ENCODE measurements at regions not wholly inside any gene's neighbourhood (a gene's known extent, or its start where the extent isn't known, plus 50 kb on each side); places are given as distances from the start of the nearest gene placed in this dataset.
A peak's percentile ranks its signal among the peaks of the same experiment; 100 is the strongest.

DNA sequence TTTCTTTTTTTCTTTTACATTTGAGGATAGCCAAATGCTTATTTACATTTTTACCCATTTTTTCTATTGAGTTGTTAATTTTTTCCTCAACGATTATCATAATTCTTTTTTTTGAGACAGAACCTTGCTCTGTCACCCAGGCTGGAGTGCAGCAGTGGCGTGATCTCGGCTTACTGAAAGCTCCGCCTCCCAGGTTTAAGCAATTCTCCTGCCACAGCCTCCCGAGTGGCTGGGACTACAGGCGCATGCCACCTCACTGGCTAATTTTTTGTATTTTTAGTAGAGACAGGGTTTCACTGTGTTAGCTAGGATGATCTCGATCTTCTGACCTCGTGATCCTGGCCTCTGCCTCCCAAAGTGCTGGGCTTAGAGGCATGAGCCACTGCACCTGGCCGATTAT, 208.7 kb downstream of the LIG4 start:
- peaks cover 0 to 1% of the 10 kb centered on the region in 2 donors for H3K9me3 ChIP-seq (ENCODE audit: control insufficient read depth in 2 of 2, insufficient read depth in 1 of 2, low read depth in 1 of 2, low read length in 1 of 2)
- H3K4me1 ChIP-seq (ENCODE audit: control insufficient read depth in 3 of 3, insufficient read depth in 2 of 3, low read depth in 1 of 3, low read length in 2 of 3) = no peaks in the 10 kb centered on the region
- H3K27me3 ChIP-seq (ENCODE audit: control insufficient read depth in 3 of 3, insufficient read depth in 3 of 3, low read length in 3 of 3) = no peaks in the 10 kb centered on the region
- H3K27ac ChIP-seq (ENCODE audit: low read depth in 1 of 3, low read length in 2 of 3) = no peak overlapping the region
- FAIRE-seq (no peak), DNase-seq (no peak)
- no peaks in the 10 kb centered on the region for H3K36me3 ChIP-seq (ENCODE audit: control insufficient read depth in 3 of 3, insufficient read depth in 2 of 3, low read depth in 1 of 3, low read length in 3 of 3)
- no peak overlapping the region for H3K4me3 ChIP-seq (ENCODE audit: low read depth in 1 of 3, low read length in 3 of 3)
- 87 to 90% (median 88%) methylated on average over 9 of the region's 9 CpGs for WGBS, 3 donors

DNA sequence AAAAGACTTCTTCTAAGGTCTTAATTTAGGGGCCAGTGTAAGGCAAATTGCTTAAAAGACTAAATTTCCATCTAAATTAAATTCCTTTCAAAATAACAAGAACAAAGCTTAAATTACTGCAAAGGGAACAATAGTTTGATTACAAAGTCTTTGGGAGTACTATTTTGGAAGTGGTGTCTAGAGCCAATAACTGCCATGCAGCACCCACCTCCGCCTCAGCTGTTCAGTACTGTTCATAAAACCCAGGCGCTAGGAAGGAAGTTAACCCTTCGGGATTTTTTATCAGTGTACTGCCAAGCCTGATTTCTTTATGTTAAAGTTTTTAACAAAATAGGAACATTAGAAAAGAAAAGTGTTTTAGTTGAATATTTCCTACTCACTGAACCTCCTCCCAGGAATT, 210.1 kb downstream of the LIG4 start:
- no peak overlapping the region for H3K27ac ChIP-seq (ENCODE audit: low read depth in 1 of 3, low read length in 2 of 3)
- peaks cover 0 to 5% of the 10 kb centered on the region in 2 donors for H3K9me3 ChIP-seq (ENCODE audit: control insufficient read depth in 2 of 2, insufficient read depth in 1 of 2, low read depth in 1 of 2, low read length in 1 of 2)
- H3K4me3 ChIP-seq (ENCODE audit: low read depth in 1 of 3, low read length in 3 of 3) = no peak overlapping the region
- DNase-seq (no peak), FAIRE-seq (no peak)
- H3K27me3 ChIP-seq (ENCODE audit: control insufficient read depth in 3 of 3, insufficient read depth in 3 of 3, low read length in 3 of 3) = no peaks in the 10 kb centered on the region
- no peaks in the 10 kb centered on the region for H3K36me3 ChIP-seq (ENCODE audit: control insufficient read depth in 3 of 3, insufficient read depth in 2 of 3, low read depth in 1 of 3, low read length in 3 of 3)
- 76 to 88% (median 82%) methylated on average over 3 of the region's 3 CpGs for WGBS, 3 donors
- no peaks in the 10 kb centered on the region for H3K4me1 ChIP-seq (ENCODE audit: control insufficient read depth in 3 of 3, insufficient read depth in 2 of 3, low read depth in 1 of 3, low read length in 2 of 3)

DNA sequence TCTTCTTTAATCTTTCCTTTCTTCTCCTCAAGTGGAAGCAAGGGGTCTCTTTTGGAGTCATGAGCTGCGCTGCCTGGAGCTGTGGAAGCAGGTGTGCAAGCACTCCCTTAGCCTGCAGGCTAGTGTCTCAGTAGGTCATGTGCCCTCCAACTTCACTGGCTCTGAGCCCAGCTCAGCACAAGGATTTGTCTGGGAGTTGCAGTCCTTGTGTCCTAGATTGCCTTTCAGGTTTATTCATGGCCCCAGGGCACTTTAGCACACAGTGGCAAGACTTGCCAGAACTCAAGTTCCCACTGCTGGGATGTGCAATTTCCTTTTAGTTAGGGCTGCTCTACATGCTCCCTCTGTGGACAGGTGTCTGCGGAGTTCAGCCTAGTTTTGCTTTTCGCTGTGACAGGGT, 211.7 kb downstream of the LIG4 start:
- WGBS, 3 donors = 60 to 91% (median 62%) methylated on average over 3 of the region's 3 CpGs
- no peak for FAIRE-seq
- Histone ChIP-seq H3K4me3 (ENCODE audit: low read depth in 1 of 3, low read length in 3 of 3) (no peak overlapping the region), H3K4me1 (ENCODE audit: control insufficient read depth in 3 of 3, insufficient read depth in 2 of 3, low read depth in 1 of 3, low read length in 2 of 3) (no peaks in the 10 kb centered on the region), H3K27me3 (ENCODE audit: control insufficient read depth in 3 of 3, insufficient read depth in 3 of 3, low read length in 3 of 3) (no peaks in the 10 kb centered on the region), H3K9me3 (ENCODE audit: control insufficient read depth in 2 of 2, insufficient read depth in 1 of 2, low read depth in 1 of 2, low read length in 1 of 2) (peaks cover 0 to 9% of the 10 kb centered on the region in 2 donors), H3K27ac (ENCODE audit: low read depth in 1 of 3, low read length in 2 of 3) (no peak overlapping the region), H3K36me3 (ENCODE audit: control insufficient read depth in 3 of 3, insufficient read depth in 2 of 3, low read depth in 1 of 3, low read length in 3 of 3) (no peaks in the 10 kb centered on the region)
- DNase-seq = peak in 1 of 2 donors; percentile 2

DNA sequence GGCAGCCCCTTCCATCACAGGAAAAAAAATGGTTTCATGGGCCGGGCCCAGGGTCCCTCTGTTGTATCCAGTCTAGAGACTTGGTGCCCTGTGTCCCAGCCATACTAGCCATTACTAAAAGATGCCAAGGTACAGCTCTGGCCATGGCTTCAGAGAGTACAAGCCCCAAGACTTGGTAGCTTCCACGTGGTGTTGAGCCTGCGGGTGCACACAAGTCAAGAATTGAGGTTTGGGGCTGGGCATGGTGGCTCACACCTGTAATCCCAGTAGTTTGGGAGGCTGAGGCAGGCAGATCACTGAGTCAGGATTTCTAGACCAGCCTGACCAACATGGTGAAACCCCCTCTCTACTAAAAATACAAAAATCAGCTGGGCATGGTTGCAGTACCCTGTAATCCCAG, 214.3 kb downstream of the LIG4 start:
- WGBS, 3 donors = 64 to 83% (median 72%) methylated on average over 3 of the region's 3 CpGs
- FAIRE-seq = no peak
- no peaks in the 10 kb centered on the region for H3K36me3 ChIP-seq (ENCODE audit: control insufficient read depth in 3 of 3, insufficient read depth in 2 of 3, low read depth in 1 of 3, low read length in 3 of 3)
- no peak overlapping the region for H3K4me3 ChIP-seq (ENCODE audit: low read depth in 1 of 3, low read length in 3 of 3)
- H3K9me3 ChIP-seq (ENCODE audit: control insufficient read depth in 2 of 2, insufficient read depth in 1 of 2, low read depth in 1 of 2, low read length in 1 of 2) = peaks cover 0 to 9% of the 10 kb centered on the region in 2 donors
- no peak overlapping the region for H3K27ac ChIP-seq (ENCODE audit: low read depth in 1 of 3, low read length in 2 of 3)
- no peaks in the 10 kb centered on the region for H3K27me3 ChIP-seq (ENCODE audit: control insufficient read depth in 3 of 3, insufficient read depth in 3 of 3, low read length in 3 of 3)
- no peak for DNase-seq
- no peaks in the 10 kb centered on the region for H3K4me1 ChIP-seq (ENCODE audit: control insufficient read depth in 3 of 3, insufficient read depth in 2 of 3, low read depth in 1 of 3, low read length in 2 of 3)

DNA sequence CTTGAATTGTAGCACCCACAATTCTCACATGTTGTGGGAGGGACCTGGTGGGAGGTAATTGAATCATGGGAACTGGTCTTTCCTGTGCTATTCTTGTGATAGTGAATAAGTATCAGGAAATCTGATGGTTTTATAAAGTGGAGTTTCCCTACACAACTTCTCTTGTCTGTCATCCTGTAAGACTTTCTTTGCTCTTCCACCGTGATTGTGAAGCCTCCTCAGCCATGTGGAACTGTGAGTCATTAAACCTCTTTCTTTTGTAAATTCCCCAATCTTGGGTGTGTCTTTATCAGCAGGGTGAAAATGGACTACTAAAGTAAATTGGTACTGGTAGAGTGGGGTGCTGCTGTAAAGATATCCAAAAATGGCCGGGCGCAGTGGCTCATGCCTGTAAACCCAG, 215.6 kb downstream of the LIG4 start:
- Histone ChIP-seq H3K9me3 (ENCODE audit: control insufficient read depth in 2 of 2, insufficient read depth in 1 of 2, low read depth in 1 of 2, low read length in 1 of 2) (peaks cover 0 to 9% of the 10 kb centered on the region in 2 donors), H3K27ac (ENCODE audit: low read depth in 1 of 3, low read length in 2 of 3) (no peak overlapping the region), H3K4me1 (ENCODE audit: control insufficient read depth in 3 of 3, insufficient read depth in 2 of 3, low read depth in 1 of 3, low read length in 2 of 3) (no peaks in the 10 kb centered on the region), H3K4me3 (ENCODE audit: low read depth in 1 of 3, low read length in 3 of 3) (no peak overlapping the region), H3K27me3 (ENCODE audit: control insufficient read depth in 3 of 3, insufficient read depth in 3 of 3, low read length in 3 of 3) (no peaks in the 10 kb centered on the region), H3K36me3 (ENCODE audit: control insufficient read depth in 3 of 3, insufficient read depth in 2 of 3, low read depth in 1 of 3, low read length in 3 of 3) (no peaks in the 10 kb centered on the region)
- DNase-seq (no peak), FAIRE-seq (no peak)
- 80 to 85% (median 84%) methylated on average over 3 of the region's 3 CpGs for WGBS, 3 donors

DNA sequence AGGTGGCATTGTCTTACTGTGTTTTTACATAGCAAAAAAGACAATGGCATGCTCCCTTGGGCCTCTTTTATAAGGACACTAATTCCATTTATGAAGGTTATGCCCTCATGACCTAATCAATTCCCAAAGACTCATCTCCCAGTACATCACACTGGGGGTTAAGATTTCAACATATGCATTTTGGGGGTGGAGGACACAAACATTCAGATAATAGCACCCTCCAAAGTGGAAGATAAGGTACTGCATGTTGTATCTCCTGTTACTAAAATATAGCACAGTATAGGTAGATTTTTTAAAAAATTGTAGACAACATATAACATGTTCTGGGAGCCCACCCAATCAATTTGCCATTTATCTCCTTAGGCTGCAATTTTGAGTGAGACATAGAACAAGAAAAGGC, 221.2 kb downstream of the LIG4 start:
- FAIRE-seq (no peak), DNase-seq (no peak)
- Histone ChIP-seq H3K36me3 (ENCODE audit: control insufficient read depth in 3 of 3, insufficient read depth in 2 of 3, low read depth in 1 of 3, low read length in 3 of 3) (no peaks in the 10 kb centered on the region), H3K27ac (ENCODE audit: low read depth in 1 of 3, low read length in 2 of 3) (no peak overlapping the region), H3K4me3 (ENCODE audit: low read depth in 1 of 3, low read length in 3 of 3) (no peak overlapping the region), H3K4me1 (ENCODE audit: control insufficient read depth in 3 of 3, insufficient read depth in 2 of 3, low read depth in 1 of 3, low read length in 2 of 3) (peaks cover 0 to 4% (median 0%) of the 10 kb centered on the region in 3 donors), H3K27me3 (ENCODE audit: control insufficient read depth in 3 of 3, insufficient read depth in 3 of 3, low read length in 3 of 3) (no peaks in the 10 kb centered on the region), H3K9me3 (ENCODE audit: control insufficient read depth in 2 of 2, insufficient read depth in 1 of 2, low read depth in 1 of 2, low read length in 1 of 2) (peaks cover 0 to 4% of the 10 kb centered on the region in 2 donors)

DNA sequence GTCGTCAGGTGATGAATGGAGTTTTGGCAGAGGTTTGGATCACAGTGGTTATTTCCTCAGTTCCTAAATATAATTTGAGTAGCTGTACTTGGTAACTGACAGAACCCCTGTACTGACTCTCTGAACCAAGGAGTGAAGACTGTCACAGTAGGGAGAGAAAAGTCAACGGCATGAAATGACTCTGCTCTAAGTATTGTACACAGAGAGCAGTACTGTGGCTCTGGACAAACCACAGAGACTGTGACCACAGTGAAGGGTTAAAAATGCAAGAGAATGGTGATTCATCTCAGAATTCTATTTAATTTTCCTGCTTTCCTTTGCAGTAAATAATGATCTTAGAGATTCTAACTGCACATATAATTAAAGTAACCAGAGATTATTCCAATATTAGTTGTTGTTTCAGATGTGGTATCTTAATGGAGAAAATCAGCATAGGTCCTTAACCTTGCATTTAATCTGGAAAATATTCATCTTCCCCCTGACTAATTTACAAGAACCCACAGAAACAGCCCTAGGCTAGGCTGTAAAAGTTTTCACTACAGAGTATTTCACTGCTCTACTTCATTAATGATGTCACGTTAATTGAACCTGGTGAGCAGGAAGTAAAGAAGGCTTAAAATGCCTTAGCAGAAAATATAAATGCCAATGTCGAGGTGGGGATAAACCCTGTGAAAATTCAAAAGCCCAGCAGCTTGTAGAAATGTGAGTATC, 221.9 kb downstream of the LIG4 start:
- 57 to 64% (median 60%) methylated on average over 4 of the region's 4 CpGs for WGBS, 3 donors
- no peak for FAIRE-seq
- Histone ChIP-seq H3K4me3 (ENCODE audit: low read depth in 1 of 3, low read length in 3 of 3) (no peak overlapping the region), H3K9me3 (ENCODE audit: control insufficient read depth in 2 of 2, insufficient read depth in 1 of 2, low read depth in 1 of 2, low read length in 1 of 2) (peaks cover 0 to 2% of the 10 kb centered on the region in 2 donors), H3K27me3 (ENCODE audit: control insufficient read depth in 3 of 3, insufficient read depth in 3 of 3, low read length in 3 of 3) (no peaks in the 10 kb centered on the region), H3K27ac (ENCODE audit: low read depth in 1 of 3, low read length in 2 of 3) (no peak overlapping the region), H3K4me1 (ENCODE audit: control insufficient read depth in 3 of 3, insufficient read depth in 2 of 3, low read depth in 1 of 3, low read length in 2 of 3) (peaks cover 0 to 4% (median 0%) of the 10 kb centered on the region in 3 donors), H3K36me3 (ENCODE audit: control insufficient read depth in 3 of 3, insufficient read depth in 2 of 3, low read depth in 1 of 3, low read length in 3 of 3) (no peaks in the 10 kb centered on the region)
- DNase-seq = no peak

DNA sequence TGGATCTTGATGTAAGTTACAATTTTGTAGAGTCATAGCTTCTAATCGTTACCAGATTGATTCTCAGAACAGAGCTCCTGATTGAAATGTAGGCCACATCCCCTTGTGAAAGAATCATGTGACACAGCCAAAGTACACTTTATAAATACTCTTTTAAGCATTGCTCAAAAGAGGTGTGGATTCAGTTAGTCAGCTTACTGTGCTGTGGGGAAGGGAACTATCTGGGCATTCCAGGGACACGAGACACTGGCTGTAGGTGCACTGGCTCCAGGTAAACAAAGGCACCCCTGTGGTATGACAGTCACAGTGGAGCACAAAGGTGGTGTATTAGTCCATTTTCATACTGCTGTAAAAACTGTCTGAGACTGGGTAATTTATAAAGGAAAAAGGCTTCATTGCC, 222.8 kb downstream of the LIG4 start:
- 29 to 48% (median 32%) methylated on average over 2 of the region's 2 CpGs for WGBS, 3 donors
- Histone ChIP-seq H3K27ac (ENCODE audit: low read depth in 1 of 3, low read length in 2 of 3) (peak overlapping the region in 1 of 3 donors; percentile 53), H3K9me3 (ENCODE audit: control insufficient read depth in 2 of 2, insufficient read depth in 1 of 2, low read depth in 1 of 2, low read length in 1 of 2) (peaks cover 0 to 2% of the 10 kb centered on the region in 2 donors), H3K36me3 (ENCODE audit: control insufficient read depth in 3 of 3, insufficient read depth in 2 of 3, low read depth in 1 of 3, low read length in 3 of 3) (no peaks in the 10 kb centered on the region), H3K4me3 (ENCODE audit: low read depth in 1 of 3, low read length in 3 of 3) (no peak overlapping the region), H3K27me3 (ENCODE audit: control insufficient read depth in 3 of 3, insufficient read depth in 3 of 3, low read length in 3 of 3) (no peaks in the 10 kb centered on the region), H3K4me1 (ENCODE audit: control insufficient read depth in 3 of 3, insufficient read depth in 2 of 3, low read depth in 1 of 3, low read length in 2 of 3) (peaks cover 0 to 4% (median 0%) of the 10 kb centered on the region in 3 donors)
- FAIRE-seq (no peak), DNase-seq (peak; percentile 7 to 68)

DNA sequence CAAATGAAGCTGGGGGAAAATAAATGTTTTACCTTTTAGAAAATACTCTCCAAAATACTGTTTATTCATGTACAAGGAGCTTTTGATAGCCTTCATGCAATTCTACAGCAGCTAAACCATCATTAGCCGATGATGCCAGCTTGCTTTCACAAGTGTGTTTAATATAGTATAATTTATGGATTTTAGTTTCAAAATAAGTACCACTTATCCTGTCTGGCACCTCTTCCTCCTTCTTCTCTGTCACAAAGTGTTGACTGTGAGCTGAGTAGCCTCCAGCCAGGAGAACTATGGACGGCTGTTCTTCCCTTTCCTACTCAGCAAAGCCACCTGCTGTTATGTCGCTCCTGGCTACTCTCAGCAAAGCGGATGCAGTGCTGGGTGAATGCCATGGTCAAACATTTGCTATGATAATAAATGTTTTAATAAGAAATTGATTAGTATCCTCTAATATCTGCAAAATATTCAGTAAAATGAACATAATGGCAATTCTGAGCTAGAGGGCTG, 238.2 kb downstream of the LIG4 start:
- Histone ChIP-seq H3K4me3 (ENCODE audit: low read depth in 1 of 3, low read length in 3 of 3) (no peak overlapping the region), H3K9me3 (ENCODE audit: control insufficient read depth in 2 of 2, insufficient read depth in 1 of 2, low read depth in 1 of 2, low read length in 1 of 2) (no peaks in the 10 kb centered on the region), H3K4me1 (ENCODE audit: control insufficient read depth in 3 of 3, insufficient read depth in 2 of 3, low read depth in 1 of 3, low read length in 2 of 3) (no peaks in the 10 kb centered on the region), H3K27me3 (ENCODE audit: control insufficient read depth in 3 of 3, insufficient read depth in 3 of 3, low read length in 3 of 3) (no peaks in the 10 kb centered on the region), H3K36me3 (ENCODE audit: control insufficient read depth in 3 of 3, insufficient read depth in 2 of 3, low read depth in 1 of 3, low read length in 3 of 3) (no peaks in the 10 kb centered on the region), H3K27ac (ENCODE audit: low read depth in 1 of 3, low read length in 2 of 3) (no peak overlapping the region)
- no peak for DNase-seq
- 70 to 83% (median 76%) methylated on average over 4 of the region's 4 CpGs for WGBS, 3 donors
- no peak for FAIRE-seq
